ENCODE measurements at regions not wholly inside any gene's neighbourhood (a gene's known extent, or its start where the extent isn't known, plus 50 kb on each side); places are given as distances from the start of the nearest gene placed in this dataset.

GRCh38 chr2:145112467-145112866, 592.5 kb upstream of the ZEB2 start:
- no peak for TF ChIP-seq POLR2AphosphoS5 (IDR thresholded peaks at IDR 0.05)
- TF ChIP-seq CTCF (IDR thresholded peaks at IDR 0.05), result no peak
- no peak for TF ChIP-seq POLR2A (IDR thresholded peaks at IDR 0.05)
- TF ChIP-seq EP300 (IDR thresholded peaks at IDR 0.05), result no peak
